ENCODE measurements at regions not wholly inside any gene's neighbourhood (a gene's known extent, or its start where the extent isn't known, plus 50 kb on each side); places are given as distances from the start of the nearest gene placed in this dataset.

DNA sequence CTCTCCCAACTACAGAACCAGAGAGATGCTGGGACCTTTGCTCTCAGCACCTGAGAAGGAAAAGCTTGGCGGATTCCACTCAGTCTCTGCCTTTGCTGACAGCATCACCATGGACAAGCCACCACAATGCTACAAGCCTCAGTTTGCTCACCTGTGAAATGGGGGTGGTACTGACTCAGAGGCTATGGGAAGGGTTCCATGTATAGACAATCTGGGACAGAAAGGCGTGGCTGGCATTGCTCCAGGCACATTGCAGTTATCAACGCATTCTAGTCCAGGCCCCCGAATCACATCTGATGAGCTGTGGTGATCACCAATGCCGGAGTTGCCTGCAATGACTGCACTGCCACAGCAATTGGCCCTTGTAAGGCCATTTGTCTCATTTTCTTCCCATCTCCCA is 72.6 kb downstream of the ISX start:
- H3K23ac ChIP-seq (ENCODE audit: insufficient read length), result no peak overlapping the region
- H3K27me3 ChIP-seq (replicated peaks in 1 of 4; ENCODE audit: control insufficient read depth in 3 of 4, extremely low read depth in 1 of 4, insufficient read depth in 3 of 4, low read length in 3 of 4), result no peaks in the 10 kb centered on the region
- no peaks in the 10 kb centered on the region for H3K79me1 ChIP-seq (ENCODE audit: low read depth, low read length)
- H3K4me1 ChIP-seq (replicated peaks in 1 of 4; ENCODE audit: control insufficient read depth in 3 of 4, insufficient read depth in 4 of 4, low read length in 3 of 4), result peaks cover 6 to 14% (median 11%) of the 10 kb centered on the region in 4 experiments; a peak in 6 of 7 replicates
- no peak overlapping the region for H3K18ac ChIP-seq (ENCODE audit: extremely low read depth, low read length)
- H3K4me3 ChIP-seq (ENCODE audit: extremely low read depth in 1 of 4, insufficient read depth in 2 of 4, low read depth in 3 of 4, low read length in 4 of 4), result no peak overlapping the region
- H3K14ac ChIP-seq (ENCODE audit: insufficient read length), result no peak overlapping the region
- ChIA-PET CTCF (ENCODE audit: partially characterized antibody) (interaction anchor here (1.0 to 6.6 kb wide), 6 partner anchors 10 to 114 kb away, joined by 3 to 71 read pairs (median 4); no protein-coding TSS in a partner anchor), POLR2A (ENCODE audit: partially characterized antibody) (no interaction called here)
- H2BK15ac ChIP-seq (ENCODE audit: low read length), result no peak overlapping the region
- no peak overlapping the region for H3K9ac ChIP-seq (replicated peaks in 1 of 4; ENCODE audit: extremely low read depth in 1 of 4, low read depth in 3 of 4, low read length in 3 of 4)
- H3K9me3 ChIP-seq (ENCODE audit: insufficient read depth in 2 of 2, low read depth in 1 of 2, low read length in 1 of 2), result no peaks in the 10 kb centered on the region
- H3K4me2 ChIP-seq (ENCODE audit: insufficient read depth in 1 of 2, low read depth in 2 of 2, low read length in 2 of 2), result no peak overlapping the region
- FAIRE-seq (no peak), DNase-seq (ENCODE audit: low read depth in 1 of 2, low spot score in 2 of 2) (no peak)
- H4K91ac ChIP-seq (replicated peaks; ENCODE audit: insufficient read length, low read length), result no peak overlapping the region
- H3K36me3 ChIP-seq (ENCODE audit: control insufficient read depth in 2 of 4, insufficient read depth in 4 of 4, low read length in 3 of 4), result no peaks in the 10 kb centered on the region
- H3K27ac ChIP-seq (ENCODE audit: low read depth, low read length), result no peak overlapping the region
- no peaks in the 10 kb centered on the region for H3K23me2 ChIP-seq (ENCODE audit: low read depth, low read length)
- H3K56ac ChIP-seq (replicated peaks; ENCODE audit: insufficient read length, low read depth, low read length), result no peak overlapping the region
- H2BK12ac ChIP-seq (ENCODE audit: low read depth, low read length), result no peak overlapping the region
- no peak overlapping the region for H2AK5ac ChIP-seq (ENCODE audit: low read depth, low read length)
- H3K79me2 ChIP-seq (ENCODE audit: control insufficient read depth in 1 of 2, insufficient read depth in 2 of 2, low read length in 2 of 2), result no peaks in the 10 kb centered on the region
- 92% methylated on average over 5 of the region's 5 CpGs; no CpG with 5 or more reads in 1 of the 2 experiments for WGBS, 2 experiments (ENCODE audit: extremely low coverage in 1 of 2, insufficient coverage in 1 of 2, insufficient read length in 1 of 2, insufficient replicate concordance in 2 of 2, low coverage in 1 of 2, low lambda C conversion rate in 2 of 2, missing lambda C conversion rate in 1 of 2)
- H2BK5ac ChIP-seq (ENCODE audit: low read depth, low read length), result no peak overlapping the region
- H3K4ac ChIP-seq (replicated peaks; ENCODE audit: insufficient read length, low read depth, low read length), result no peak overlapping the region
- H2BK20ac ChIP-seq (ENCODE audit: low read length), result no peak overlapping the region
- H2AFZ ChIP-seq (ENCODE audit: low read length), result no peak overlapping the region
- H4K5ac ChIP-seq (ENCODE audit: insufficient read length, low read depth, low read length), result no peak overlapping the region
- H2BK120ac ChIP-seq (replicated peaks; ENCODE audit: low read depth, low read length), result no peak overlapping the region
- H4K8ac ChIP-seq (ENCODE audit: extremely low read depth, insufficient read depth, low read length), result no peak overlapping the region
- no peaks in the 10 kb centered on the region for H4K20me1 ChIP-seq (replicated peaks in 1 of 2; ENCODE audit: control insufficient read depth in 1 of 2, insufficient read depth in 2 of 2, low read length in 2 of 2)
- no peak for TF ChIP-seq HDAC6 (IDR thresholded peaks at IDR 0.05; ENCODE audit: low read depth, low read length)
- no peak for TF ChIP-seq SP2 (IDR thresholded peaks at IDR 0.05; ENCODE audit: low read length)
- no peak for TF ChIP-seq KDM4A (IDR thresholded peaks at IDR 0.05; ENCODE audit: low read depth, low read length, severe bottlenecking)
- TF ChIP-seq CHD1 (IDR thresholded peaks at IDR 0.05; ENCODE audit: low read depth, low read length), result no peak
- TF ChIP-seq ZNF274 (IDR thresholded peaks at IDR 0.05; ENCODE audit: borderline replicate concordance, extremely low read depth, low read length), result no peak
- no peak for TF ChIP-seq SRF (IDR thresholded peaks at IDR 0.05; ENCODE audit: low read depth, low read length)
- TF ChIP-seq SIRT6 (IDR thresholded peaks at IDR 0.05; ENCODE audit: low read length), result no peak
- TF ChIP-seq BACH1 (IDR thresholded peaks at IDR 0.05; ENCODE audit: low read length), result no peak
- TF ChIP-seq, protein P1, sequence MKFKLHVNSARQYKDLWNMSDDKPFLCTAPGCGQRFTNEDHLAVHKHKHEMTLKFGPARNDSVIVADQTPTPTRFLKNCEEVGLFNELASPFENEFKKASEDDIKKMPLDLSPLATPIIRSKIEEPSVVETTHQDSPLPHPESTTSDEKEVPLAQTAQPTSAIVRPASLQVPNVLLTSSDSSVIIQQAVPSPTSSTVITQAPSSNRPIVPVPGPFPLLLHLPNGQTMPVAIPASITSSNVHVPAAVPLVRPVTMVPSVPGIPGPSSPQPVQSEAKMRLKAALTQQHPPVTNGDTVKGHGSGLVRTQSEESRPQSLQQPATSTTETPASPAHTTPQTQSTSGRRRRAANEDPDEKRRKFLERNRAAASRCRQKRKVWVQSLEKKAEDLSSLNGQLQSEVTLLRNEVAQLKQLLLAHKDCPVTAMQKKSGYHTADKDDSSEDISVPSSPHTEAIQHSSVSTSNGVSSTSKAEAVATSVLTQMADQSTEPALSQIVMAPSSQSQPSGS (IDR thresholded peaks at IDR 0.05; ENCODE audit: low read length), result no peak
- TF ChIP-seq JUND (IDR thresholded peaks at IDR 0.05; ENCODE audit: low read length), result no peak
- no peak for TF ChIP-seq CEBPB (IDR thresholded peaks at IDR 0.05; ENCODE audit: low read depth, low read length)
- no peak for TF ChIP-seq GABPA (IDR thresholded peaks at IDR 0.05; ENCODE audit: borderline replicate concordance, insufficient read depth, low read length)
- no peak for TF ChIP-seq SAP30 (IDR thresholded peaks at IDR 0.05; ENCODE audit: insufficient read depth, insufficient replicate concordance, low read length)
- TF ChIP-seq NANOG (IDR thresholded peaks at IDR 0.05; ENCODE audit: insufficient read depth, low read depth, low read length, poor library complexity, severe bottlenecking), result no peak

All from H1 (cell line).